Right lobe of liver (tissue), 4 donors: ENCODE measurements at regions not wholly inside any gene's neighbourhood (a gene's known extent, or its start where the extent isn't known, plus 50 kb on each side); places are given as distances from the start of the nearest gene placed in this dataset.

Experiments
- CTCF ChIP-seq, 4 donors: fragments of 200-600 bp in 3 of 4; fragments of 450-650 bp in 1 of 4; IDR thresholded peaks; one replicate each; pipeline versions ENCODE4 v1.5.1 to v1.8.0; 2016 to 2022; ENCODE audit warnings: antibody characterized with exemption in 4 of 4, mild to moderate bottlenecking in 2 of 4
- POLR2A ChIP-seq: fragments of 450-650 bp; IDR thresholded peaks from one replicate; pipeline ENCODE4 v1.6.1; 2017; ENCODE audit warnings: antibody characterized with exemption, mild to moderate bottlenecking
- donor health status: DM: no; HTN: no; CAD: no.
- donor health status: DM: no; HTN: no; CAD: no.
- donor health status: DM: no; HTN: yes; CAD: no.

GRCh38 chr2:21500401-21500945, 376.7 kb downstream of the TDRD15 start:
- TF ChIP-seq CTCF (IDR thresholded peaks at IDR 0.05): no peak
- TF ChIP-seq POLR2A: no peak
